SK-N-SH treated with all-trans-retinoic acid at 6 μM for 48 hours (cell line): ENCODE measurements at regions not wholly inside any gene's neighbourhood (a gene's known extent, or its start where the extent isn't known, plus 50 kb on each side); places are given as distances from the start of the nearest gene placed in this dataset.

Experiments
- ATAC-seq: fragments of 200-7000 bp; cut with Tn5 transposase; 3 replicates; pipeline ENCODE4 v1.9.1; 2020; ENCODE audit warnings: mild to moderate bottlenecking, moderate library complexity
- ARNTL ChIP-seq: fragments of 450-650 bp; formaldehyde crosslinking; IDR thresholded peaks from 2 replicates; pipeline ENCODE4 v1.5.0; 2020; ENCODE audit warnings: low read depth, mild to moderate bottlenecking, moderate library complexity, borderline replicate concordance
- BACH2 ChIP-seq: fragments of 250-450 bp; sonication (Bioruptor Pico); IDR thresholded peaks from 2 replicates; pipeline ENCODE4 v1.9.0; 2021; ENCODE audit warnings: mild to moderate bottlenecking, borderline replicate concordance
- CSDC2 ChIP-seq: fragments of 250-450 bp; sonication (Bioruptor Pico); IDR thresholded peaks from 2 replicates; pipeline ENCODE4 v1.5.0; 2020; ENCODE audit warnings: mild to moderate bottlenecking, moderate library complexity
- CSRNP3 ChIP-seq: fragments of 250-450 bp; sonication (Bioruptor Pico); IDR thresholded peaks from 2 replicates; pipeline ENCODE4 v1.5.1; 2021; ENCODE audit warnings: mild to moderate bottlenecking, moderate library complexity
- ESRRG ChIP-seq: fragments of 250-450 bp; sonication (Bioruptor Pico); IDR thresholded peaks from 2 replicates; pipeline ENCODE4 v1.6.1; 2021; ENCODE audit warnings: mild to moderate bottlenecking
- GLIS3 ChIP-seq: fragments of 250-450 bp; sonication (Bioruptor Pico); IDR thresholded peaks from 2 replicates; pipeline ENCODE4 v1.5.0; 2020; ENCODE audit warnings: mild to moderate bottlenecking, moderate library complexity
- ISL1 ChIP-seq: fragments of 250-450 bp; sonication (Bioruptor Pico); IDR thresholded peaks from 2 replicates; pipeline ENCODE4 v2.1.2; 2022; ENCODE audit warnings: mild to moderate bottlenecking, moderate library complexity
- OSR1 ChIP-seq: fragments of 250-450 bp; sonication (Bioruptor Pico); IDR thresholded peaks from 2 replicates; pipeline ENCODE4 v1.8.0; 2022; ENCODE audit warnings: moderate library complexity, mild to moderate bottlenecking, inconsistent platforms
- PATZ1 ChIP-seq: fragments of 250-450 bp; sonication (Bioruptor Pico); IDR thresholded peaks from 2 replicates; pipeline ENCODE4 v1.8.0; 2020; ENCODE audit warnings: mild to moderate bottlenecking, moderate library complexity, borderline replicate concordance
- POU6F1 ChIP-seq: fragments of 250-450 bp; sonication (Bioruptor Pico); IDR thresholded peaks from 2 replicates; pipeline ENCODE4 v1.8.0; 2021; ENCODE audit warnings: low read depth, mild to moderate bottlenecking, moderate library complexity, borderline replicate concordance
- RARB ChIP-seq: fragments of 250-450 bp; sonication (Bioruptor Pico); IDR thresholded peaks from 2 replicates; pipeline ENCODE4 v1.8.0; 2021; ENCODE audit warnings: mild to moderate bottlenecking, moderate library complexity
- SNAI2 ChIP-seq: fragments of 250-450 bp; sonication (Bioruptor Pico); IDR thresholded peaks from 2 replicates; pipeline ENCODE4 v1.5.0; 2020; ENCODE audit warnings: mild to moderate bottlenecking, moderate library complexity
- TCF4 ChIP-seq: fragments of 250-450 bp; sonication (Bioruptor Pico); IDR thresholded peaks from 2 replicates; pipeline ENCODE4 v1.8.0; 2021; ENCODE audit warnings: mild to moderate bottlenecking, moderate library complexity, borderline replicate concordance
- TSHZ2 ChIP-seq: fragments of 250-450 bp; sonication (Bioruptor Pico); IDR thresholded peaks from 2 replicates; pipeline ENCODE4 v1.5.0; 2020; ENCODE audit warnings: mild to moderate bottlenecking, moderate library complexity
- ZFP3 ChIP-seq: fragments of 250-450 bp; sonication (Bioruptor Pico); IDR thresholded peaks from 2 replicates; pipeline ENCODE4 v1.5.0; 2020; ENCODE audit warnings: mild to moderate bottlenecking, moderate library complexity
- ZFP30 ChIP-seq: fragments of 450-650 bp; formaldehyde crosslinking; IDR thresholded peaks from 2 replicates; pipeline ENCODE4 v1.5.0; 2022; ENCODE audit warnings: mild to moderate bottlenecking, moderate library complexity
- ZNF70 ChIP-seq: fragments of 450-650 bp; formaldehyde crosslinking; IDR thresholded peaks from 2 replicates; pipeline ENCODE4 v1.5.0; 2020; ENCODE audit warnings: mild to moderate bottlenecking, moderate library complexity
- ZNF8 ChIP-seq: fragments of 450-650 bp; formaldehyde crosslinking; IDR thresholded peaks from 2 replicates; pipeline ENCODE4 v1.5.0; 2020; ENCODE audit warnings: mild to moderate bottlenecking, moderate library complexity

GRCh38 chr1:55402142-55402541, 187.0 kb upstream of the USP24 start (continued):
- no peak for TF ChIP-seq TSHZ2 (CRISPR knock-in tag)
- TF ChIP-seq CSRNP3 (CRISPR knock-in tag), result no peak
- no peak for TF ChIP-seq ARNTL
- no peak for TF ChIP-seq ZNF70 (CRISPR knock-in tag)
- TF ChIP-seq ESRRG (CRISPR knock-in tag), result no peak
- no peak for TF ChIP-seq CSDC2 (CRISPR knock-in tag)
- TF ChIP-seq, all 23 proteins: peak for 0

GRCh38 chr1:55400508-55400907, 185.3 kb upstream of the USP24 start:
- peak; percentile 72 for ATAC-seq
- TF ChIP-seq ESRRG (CRISPR knock-in tag), result no peak
- no peak for TF ChIP-seq CSDC2 (CRISPR knock-in tag)
- TF ChIP-seq POU6F1 (CRISPR knock-in tag), result no peak
- no peak for TF ChIP-seq ZNF8 (CRISPR knock-in tag)
- no peak for TF ChIP-seq ZNF70 (CRISPR knock-in tag)
- TF ChIP-seq ARNTL, result no peak
- no peak for TF ChIP-seq SNAI2
- TF ChIP-seq CSRNP3 (CRISPR knock-in tag), result no peak
- TF ChIP-seq GLIS3 (CRISPR knock-in tag), result no peak
- no peak for TF ChIP-seq ZFP30
- no peak for TF ChIP-seq PATZ1 (CRISPR knock-in tag)
- TF ChIP-seq BACH2, result no peak
- TF ChIP-seq ZFP3 (CRISPR knock-in tag), result no peak
- TF ChIP-seq OSR1 (CRISPR knock-in tag), result no peak
- TF ChIP-seq TCF4, result no peak
- TF ChIP-seq, all 23 proteins: peak for 0

- no peak for TF ChIP-seq ISL1 (CRISPR knock-in tag)
- TF ChIP-seq ARNTL, result no peak
- TF ChIP-seq SNAI2, result no peak
- TF ChIP-seq CSRNP3 (CRISPR knock-in tag), result no peak
- TF ChIP-seq RARB (CRISPR knock-in tag), result no peak
- TF ChIP-seq ESRRG (CRISPR knock-in tag), result no peak
- TF ChIP-seq TSHZ2 (CRISPR knock-in tag), result no peak
- ATAC-seq, result peak; percentile 77
Measured at GRCh38 chr1:55399346-55399745, 184.2 kb upstream of the USP24 start.
